ENCODE measurements at regions not wholly inside any gene's neighbourhood (a gene's known extent, or its start where the extent isn't known, plus 50 kb on each side); places are given as distances from the start of the nearest gene placed in this dataset.

GRCh38 chr1:47564570-47564969 lies 126.7 kb downstream of the FOXD2 start:
- H3K36me3 ChIP-seq (replicated peaks): no peaks in the 10 kb centered on the region
- in situ Hi-C loops (cut with MboI; ENCODE audit: low sequenced_read_pairs): no loop called here
- H3K4me1 ChIP-seq: peaks cover 6% of the 10 kb centered on the region; the same call in 1 of the 2 replicates
- peak; percentile 48 to 79 for DNase-seq (ENCODE audit: low spot score in 2 of 2)
- peaks cover 29% of the 10 kb centered on the region for H3K27me3 ChIP-seq (ENCODE audit: low read depth)
- H3K4me3 ChIP-seq: no peak overlapping the region
- no peaks in the 10 kb centered on the region for H3K9me3 ChIP-seq

GRCh38 chr1:47565092-47565491 lies 127.2 kb downstream of the FOXD2 start:
- in situ Hi-C loops (cut with MboI; ENCODE audit: low sequenced_read_pairs): no loop called here

GRCh38 chr1:47565676-47566075 lies 127.8 kb downstream of the FOXD2 start:
- H3K27me3 ChIP-seq (ENCODE audit: low read depth): peaks cover 32% of the 10 kb centered on the region
- no peaks in the 10 kb centered on the region for H3K36me3 ChIP-seq (replicated peaks)
- in situ Hi-C loops (cut with MboI; ENCODE audit: low sequenced_read_pairs): no loop called here
- no peaks in the 10 kb centered on the region for H3K9me3 ChIP-seq
- DNase-seq (ENCODE audit: low spot score in 2 of 2): no peak
- no peak overlapping the region for H3K4me3 ChIP-seq
- H3K4me1 ChIP-seq: peaks cover 6% of the 10 kb centered on the region; the same call in 1 of the 2 replicates

More at GRCh38 chr1:47565092-47565491, 127.2 kb downstream of the FOXD2 start:
- no peaks in the 10 kb centered on the region for H3K36me3 ChIP-seq (replicated peaks)
- DNase-seq (ENCODE audit: low spot score in 2 of 2): no peak
- H3K4me3 ChIP-seq: no peak overlapping the region
- H3K27me3 ChIP-seq (ENCODE audit: low read depth): peaks cover 28% of the 10 kb centered on the region
- peaks cover 6% of the 10 kb centered on the region; the same call in 1 of the 2 replicates for H3K4me1 ChIP-seq
- no peaks in the 10 kb centered on the region for H3K9me3 ChIP-seq

GRCh38 chr1:47568763-47569162 lies 130.9 kb downstream of the FOXD2 start:
- Histone ChIP-seq H3K36me3 (replicated peaks) (no peaks in the 10 kb centered on the region), H3K9me3 (no peaks in the 10 kb centered on the region), H3K27me3 (ENCODE audit: low read depth) (peaks cover 27% of the 10 kb centered on the region), H3K4me3 (no peak overlapping the region), H3K4me1 (peaks cover 6% of the 10 kb centered on the region; the same call in 1 of the 2 replicates)
- in situ Hi-C loops (cut with MboI; ENCODE audit: low sequenced_read_pairs): no loop called here
- no peak for DNase-seq (ENCODE audit: low spot score in 2 of 2)

- DNase-seq (ENCODE audit: low spot score in 2 of 2): no peak
- Histone ChIP-seq H3K9me3 (no peaks in the 10 kb centered on the region), H3K4me3 (no peak overlapping the region), H3K36me3 (replicated peaks) (no peaks in the 10 kb centered on the region), H3K4me1 (peaks cover 5% of the 10 kb centered on the region; the same call in 1 of the 2 replicates), H3K27me3 (ENCODE audit: low read depth) (peaks cover 27% of the 10 kb centered on the region)
- in situ Hi-C loops (cut with MboI; ENCODE audit: low sequenced_read_pairs): no loop called here
Measured at GRCh38 chr1:47569261-47569660, 131.4 kb downstream of the FOXD2 start.

- no peaks in the 10 kb centered on the region for H3K9me3 ChIP-seq
- in situ Hi-C loops (cut with MboI; ENCODE audit: low sequenced_read_pairs): no loop called here
- DNase-seq (ENCODE audit: low spot score in 2 of 2): peak in 1 of 2 experiments; percentile 15
- no peak overlapping the region for H3K4me3 ChIP-seq
- no peaks in the 10 kb centered on the region for H3K36me3 ChIP-seq (replicated peaks)
- H3K27me3 ChIP-seq (ENCODE audit: low read depth): peaks cover 27% of the 10 kb centered on the region
- H3K4me1 ChIP-seq: no peaks in the 10 kb centered on the region; the same call in 1 of the 2 replicates
Measured at GRCh38 chr1:47569681-47570470, 132.0 kb downstream of the FOXD2 start.

- in situ Hi-C loops (cut with MboI; ENCODE audit: low sequenced_read_pairs): no loop called here
- peaks cover 27% of the 10 kb centered on the region for H3K27me3 ChIP-seq (ENCODE audit: low read depth)
- H3K4me3 ChIP-seq: no peak overlapping the region
- no peaks in the 10 kb centered on the region for H3K9me3 ChIP-seq
- H3K36me3 ChIP-seq (replicated peaks): no peaks in the 10 kb centered on the region
- no peak for DNase-seq (ENCODE audit: low spot score in 2 of 2)
- no peaks in the 10 kb centered on the region for H3K4me1 ChIP-seq
Measured at GRCh38 chr1:47571161-47571560, 133.3 kb downstream of the FOXD2 start.

- Histone ChIP-seq H3K4me3 (no peak overlapping the region), H3K9me3 (no peaks in the 10 kb centered on the region), H3K27me3 (ENCODE audit: low read depth) (peaks cover 27% of the 10 kb centered on the region), H3K4me1 (no peaks in the 10 kb centered on the region), H3K36me3 (replicated peaks) (no peaks in the 10 kb centered on the region)
- in situ Hi-C loops (cut with MboI; ENCODE audit: low sequenced_read_pairs): no loop called here
- DNase-seq (ENCODE audit: low spot score in 2 of 2): no peak
Measured at GRCh38 chr1:47571952-47572351, 134.1 kb downstream of the FOXD2 start.

GRCh38 chr1:47572731-47573430 lies 135.0 kb downstream of the FOXD2 start:
- DNase-seq (ENCODE audit: low spot score in 2 of 2): no peak

GRCh38 chr1:47574451-47575165 lies 136.8 kb downstream of the FOXD2 start:
- Histone ChIP-seq H3K9me3 (no peaks in the 10 kb centered on the region), H3K36me3 (replicated peaks) (no peaks in the 10 kb centered on the region), H3K27me3 (ENCODE audit: low read depth) (peaks cover 14% of the 10 kb centered on the region), H3K4me1 (no peaks in the 10 kb centered on the region), H3K4me3 (no peak overlapping the region)
- DNase-seq (ENCODE audit: low spot score in 2 of 2): no peak
- in situ Hi-C loops (cut with MboI; ENCODE audit: low sequenced_read_pairs): no loop called here

More at GRCh38 chr1:47572731-47573430, 135.0 kb downstream of the FOXD2 start:
- no peaks in the 10 kb centered on the region for H3K9me3 ChIP-seq
- H3K27me3 ChIP-seq (ENCODE audit: low read depth): peaks cover 25% of the 10 kb centered on the region
- no peaks in the 10 kb centered on the region for H3K36me3 ChIP-seq (replicated peaks)
- H3K4me1 ChIP-seq: no peaks in the 10 kb centered on the region
- in situ Hi-C loops (cut with MboI; ENCODE audit: low sequenced_read_pairs): no loop called here
- H3K4me3 ChIP-seq: no peak overlapping the region

- in situ Hi-C loops (cut with MboI; ENCODE audit: low sequenced_read_pairs): no loop called here
Measured at GRCh38 chr1:47575855-47576757, 138.3 kb downstream of the FOXD2 start.

GRCh38 chr1:47576758-47577115 lies 138.9 kb downstream of the FOXD2 start:
- no peak for DNase-seq (ENCODE audit: low spot score in 2 of 2)
- Histone ChIP-seq H3K9me3 (no peaks in the 10 kb centered on the region), H3K4me1 (no peaks in the 10 kb centered on the region), H3K36me3 (replicated peaks) (no peaks in the 10 kb centered on the region), H3K27me3 (ENCODE audit: low read depth) (peaks cover 17% of the 10 kb centered on the region), H3K4me3 (no peak overlapping the region)
- in situ Hi-C loops (cut with MboI; ENCODE audit: low sequenced_read_pairs): no loop called here

More at GRCh38 chr1:47575855-47576757, 138.3 kb downstream of the FOXD2 start:
- Histone ChIP-seq H3K4me3 (no peak overlapping the region), H3K9me3 (no peaks in the 10 kb centered on the region), H3K4me1 (no peaks in the 10 kb centered on the region), H3K36me3 (replicated peaks) (no peaks in the 10 kb centered on the region), H3K27me3 (ENCODE audit: low read depth) (peaks cover 14% of the 10 kb centered on the region)
- DNase-seq (ENCODE audit: low spot score in 2 of 2): no peak

All from HAP-1 (cell line).